HK-2 (cell line): ENCODE measurements at regions not wholly inside any gene's neighbourhood (a gene's known extent, or its start where the extent isn't known, plus 50 kb on each side); places are given as distances from the start of the nearest gene placed in this dataset.
"Not testable (repeated sequence)": the region's sequence is repeated elsewhere in the genome, so short reads cannot be mapped to it uniquely, and the experiment has no call there.

Source experiments
- DNase-seq: peaks from one replicate; pipeline ENCODE4 v3.0.0-alpha.2; 2018; ENCODE audit not compliant: unreplicated experiment

- DNase-seq: no peak
These were observed 684.6 kb downstream of the DOK5 start for GRCh38 chr20:55160037-55160436.

- DNase-seq: no peak
These were observed 683.8 kb downstream of the DOK5 start for GRCh38 chr20:55159230-55159629.

GRCh38 chr20:55158446-55158845 is 683.1 kb downstream of the DOK5 start:
- no peak for DNase-seq

- DNase-seq: no peak
These were observed 680.0 kb downstream of the DOK5 start for GRCh38 chr20:55155360-55155759.

- no peak for DNase-seq
These were observed 677.7 kb downstream of the DOK5 start for GRCh38 chr20:55153001-55153645.

GRCh38 chr20:55151171-55151570 is 675.8 kb downstream of the DOK5 start:
- no peak for DNase-seq

- DNase-seq: no peak
These were observed 668.2 kb downstream of the DOK5 start for GRCh38 chr20:55143601-55144000.

- no peak for DNase-seq
These were observed 667.5 kb downstream of the DOK5 start for GRCh38 chr20:55142932-55143331.

- DNase-seq: no peak
These were observed 665.2 kb downstream of the DOK5 start for GRCh38 chr20:55140631-55141030.

- no peak for DNase-seq
These were observed 663.9 kb downstream of the DOK5 start for GRCh38 chr20:55139173-55139765.

GRCh38 chr20:55135923-55136322 is 660.5 kb downstream of the DOK5 start:
- no peak for DNase-seq

GRCh38 chr20:55132523-55132922 is 657.1 kb downstream of the DOK5 start:
- no peak for DNase-seq

- not testable (repeated sequence) for DNase-seq
These were observed 642.2 kb downstream of the DOK5 start for GRCh38 chr20:55117577-55117976.

- DNase-seq: no peak
These were observed 641.2 kb downstream of the DOK5 start for GRCh38 chr20:55116598-55116997.

GRCh38 chr20:55103188-55103587 is 627.8 kb downstream of the DOK5 start:
- DNase-seq: no peak

GRCh38 chr20:55099251-55099650 is 623.9 kb downstream of the DOK5 start:
- DNase-seq: no peak

GRCh38 chr20:55097621-55098020 is 622.2 kb downstream of the DOK5 start:
- no peak for DNase-seq

- DNase-seq: no peak
These were observed 620.5 kb downstream of the DOK5 start for GRCh38 chr20:55095745-55096400.

GRCh38 chr20:55094353-55094861 is 619.0 kb downstream of the DOK5 start:
- no peak for DNase-seq

- DNase-seq: no peak
These were observed 614.9 kb downstream of the DOK5 start for GRCh38 chr20:55090286-55090685.

GRCh38 chr20:55086421-55086820 is 611.0 kb downstream of the DOK5 start:
- DNase-seq: no peak

GRCh38 chr20:55079917-55080316 is 604.5 kb downstream of the DOK5 start:
- DNase-seq: no peak

GRCh38 chr20:55074266-55074840 is 599.0 kb downstream of the DOK5 start:
- not testable (repeated sequence) for DNase-seq
